Hepatic stellate cell (primary cell): ENCODE measurements at regions not wholly inside any gene's neighbourhood (a gene's known extent, or its start where the extent isn't known, plus 50 kb on each side); places are given as distances from the start of the nearest gene placed in this dataset.

ENCODE experiments used
- DNase-seq: peaks from one replicate; pipeline ENCODE4 v3.0.0; 2011; ENCODE audit warnings: low spot score

- DNase-seq, result no peak
Measured at GRCh38 chr3:106699122-106699521, 678.1 kb upstream of the CCDC54 start.

- no peak for DNase-seq
Measured at GRCh38 chr3:106700981-106701380, 676.3 kb upstream of the CCDC54 start.

GRCh38 chr3:106703524-106703923 lies 673.7 kb upstream of the CCDC54 start:
- DNase-seq, result no peak

DNA sequence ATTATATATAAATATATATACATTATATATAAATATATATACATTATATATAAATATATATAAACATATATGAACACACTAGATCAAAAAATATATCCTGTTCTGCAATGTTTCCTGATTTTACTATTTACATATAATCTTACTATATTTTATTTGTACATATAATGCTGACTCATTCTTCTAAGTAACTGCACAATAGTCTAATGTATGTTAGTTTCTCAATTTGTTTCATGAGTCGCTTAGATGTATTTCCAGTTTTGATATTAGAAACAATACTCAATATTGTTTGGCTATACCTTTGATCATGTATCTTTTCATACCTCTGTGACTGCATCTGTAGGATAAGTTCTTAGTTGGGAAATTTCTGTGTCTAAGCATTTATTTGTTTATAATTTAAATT lies 669.9 kb upstream of the CCDC54 start:
- no peak for DNase-seq

DNA sequence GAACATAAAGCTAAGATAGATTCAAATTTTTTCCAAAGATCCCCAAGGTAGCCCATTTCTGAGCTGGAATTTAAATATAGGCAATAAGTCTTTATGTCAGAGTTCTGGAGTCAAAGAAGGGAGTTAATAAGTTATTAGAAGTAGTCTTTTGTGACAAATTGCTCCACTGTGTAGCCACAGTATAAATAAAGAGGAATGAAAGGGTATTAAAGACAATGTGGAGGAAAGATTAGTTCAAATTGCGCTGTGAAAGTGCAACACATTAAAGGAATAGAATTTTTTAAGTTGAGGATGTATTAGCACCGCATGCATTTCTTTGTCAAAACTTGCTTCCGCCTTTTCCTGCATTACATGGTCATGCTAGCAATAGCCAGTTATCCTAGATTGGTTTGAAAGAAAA lies 666.6 kb upstream of the CCDC54 start:
- DNase-seq, result no peak

GRCh38 chr3:106711650-106712049 lies 665.6 kb upstream of the CCDC54 start:
- peak; percentile 19 for DNase-seq

- DNase-seq, result no peak
Measured at GRCh38 chr3:106714400-106714799, 662.8 kb upstream of the CCDC54 start.

GRCh38 chr3:106715286-106715685 lies 662.0 kb upstream of the CCDC54 start:
- DNase-seq, result no peak

GRCh38 chr3:106717178-106717780 lies 660.0 kb upstream of the CCDC54 start:
- DNase-seq, result no peak

- no peak for DNase-seq
Measured at GRCh38 chr3:106719077-106719476, 658.2 kb upstream of the CCDC54 start.

GRCh38 chr3:106719583-106719982 lies 657.7 kb upstream of the CCDC54 start:
- no peak for DNase-seq

DNA sequence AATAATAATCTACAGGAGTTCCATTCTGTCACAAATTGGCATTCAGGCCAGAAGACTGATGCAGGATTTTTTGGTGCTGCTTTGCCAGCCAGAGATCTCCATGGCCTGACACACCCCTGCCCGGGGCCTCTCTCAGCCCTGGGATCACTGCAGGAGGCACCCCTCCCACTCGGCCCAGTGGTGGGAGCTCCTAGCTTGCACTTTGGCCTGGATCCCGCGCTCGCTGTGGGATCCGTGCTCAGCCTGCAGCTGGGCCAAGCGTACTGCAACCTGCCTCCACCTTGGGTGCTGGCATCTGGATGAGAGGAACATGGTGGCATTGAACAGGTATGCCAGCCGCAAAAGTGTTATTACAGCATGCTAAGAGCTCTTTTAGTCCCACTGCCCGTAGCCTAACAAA lies 656.7 kb upstream of the CCDC54 start:
- DNase-seq, result no peak

- DNase-seq, result no peak
Measured at GRCh38 chr3:106725566-106725965, 651.7 kb upstream of the CCDC54 start.

- peak; percentile 65 for DNase-seq
Measured at GRCh38 chr3:106728315-106729098, 648.7 kb upstream of the CCDC54 start.

- DNase-seq, result no peak
Measured at GRCh38 chr3:106729481-106729880, 647.8 kb upstream of the CCDC54 start.

- DNase-seq, result no peak
Measured at GRCh38 chr3:106731230-106731629, 646.0 kb upstream of the CCDC54 start.

GRCh38 chr3:106734712-106735111 lies 642.5 kb upstream of the CCDC54 start:
- DNase-seq, result no peak

DNA sequence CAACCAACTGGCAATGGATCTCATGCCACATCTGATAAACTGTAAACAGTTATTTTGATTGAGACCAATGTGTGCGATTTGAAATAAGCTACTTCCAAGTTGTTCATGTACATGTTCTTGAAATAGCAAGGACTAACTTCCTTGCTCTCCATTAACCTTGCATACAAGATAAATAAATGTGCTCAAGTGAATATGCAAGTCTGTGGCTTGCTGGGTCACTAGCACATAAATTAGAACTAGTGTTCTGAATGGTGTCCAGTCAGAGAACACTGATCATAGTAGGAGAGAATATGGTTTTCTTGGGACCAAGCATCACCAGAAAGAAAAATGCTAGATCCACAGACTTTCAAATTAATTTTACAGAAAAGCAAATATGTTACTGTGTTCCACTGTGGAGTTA lies 640.0 kb upstream of the CCDC54 start:
- DNase-seq, result no peak

DNA sequence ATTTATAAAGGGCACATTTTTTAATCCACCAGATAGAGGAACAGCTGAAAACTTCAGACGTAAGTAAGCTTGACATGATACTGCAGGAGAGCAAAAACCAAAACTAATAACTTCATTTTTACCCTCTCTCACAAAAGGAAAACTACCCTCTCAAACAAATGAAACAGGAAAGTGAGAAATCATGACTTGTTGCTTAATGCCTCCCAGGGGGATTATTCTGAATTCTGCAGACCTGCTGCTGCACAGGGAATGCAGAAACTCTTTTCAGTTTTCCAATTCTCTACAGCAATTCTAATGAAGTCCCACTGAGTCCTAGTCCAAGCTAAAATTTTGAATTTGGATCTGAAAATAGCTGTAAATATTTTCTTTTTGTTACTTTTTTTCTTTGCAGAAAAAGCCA lies 637.1 kb upstream of the CCDC54 start:
- no peak for DNase-seq

DNA sequence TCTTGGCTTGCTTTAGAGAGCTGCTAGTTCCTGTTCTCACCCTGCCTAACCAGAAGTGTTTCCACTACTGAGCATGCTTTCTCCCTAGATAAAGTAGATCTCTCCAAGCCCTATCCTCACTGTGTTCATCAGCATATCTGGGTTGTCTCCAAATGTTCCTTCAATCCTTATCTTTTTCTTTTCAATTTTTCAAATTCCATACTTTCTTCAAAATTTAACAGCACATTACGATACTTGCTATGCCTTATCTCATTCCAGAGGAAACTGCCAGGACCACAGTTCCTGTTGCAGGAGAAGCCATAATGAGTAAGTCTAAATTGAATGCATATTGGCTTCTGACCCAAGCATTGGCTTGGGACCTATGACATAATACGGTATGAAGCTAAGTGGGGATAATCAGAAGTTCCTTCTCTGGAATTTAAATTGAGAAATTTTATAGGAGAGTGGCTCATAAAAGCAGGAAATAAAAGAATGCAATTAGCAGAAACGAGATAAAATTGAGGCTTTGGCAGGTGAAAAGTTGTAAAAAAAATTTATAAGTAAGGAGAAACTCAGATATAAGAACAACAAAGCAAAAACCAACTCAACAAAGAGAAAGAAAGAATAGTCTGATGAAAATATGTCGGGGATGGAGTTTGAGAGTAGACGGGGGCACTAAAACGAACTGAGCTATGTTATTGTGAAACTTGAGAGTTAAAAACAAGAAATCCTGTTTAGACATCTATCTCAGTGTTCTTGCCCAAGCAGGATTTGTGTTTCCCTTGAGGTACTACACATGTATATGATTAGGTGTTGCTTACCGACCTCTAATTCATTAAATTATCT lies 631.7 kb upstream of the CCDC54 start:
- DNase-seq, result peak; percentile 2

GRCh38 chr3:106746286-106746685 lies 631.0 kb upstream of the CCDC54 start:
- no peak for DNase-seq

DNA sequence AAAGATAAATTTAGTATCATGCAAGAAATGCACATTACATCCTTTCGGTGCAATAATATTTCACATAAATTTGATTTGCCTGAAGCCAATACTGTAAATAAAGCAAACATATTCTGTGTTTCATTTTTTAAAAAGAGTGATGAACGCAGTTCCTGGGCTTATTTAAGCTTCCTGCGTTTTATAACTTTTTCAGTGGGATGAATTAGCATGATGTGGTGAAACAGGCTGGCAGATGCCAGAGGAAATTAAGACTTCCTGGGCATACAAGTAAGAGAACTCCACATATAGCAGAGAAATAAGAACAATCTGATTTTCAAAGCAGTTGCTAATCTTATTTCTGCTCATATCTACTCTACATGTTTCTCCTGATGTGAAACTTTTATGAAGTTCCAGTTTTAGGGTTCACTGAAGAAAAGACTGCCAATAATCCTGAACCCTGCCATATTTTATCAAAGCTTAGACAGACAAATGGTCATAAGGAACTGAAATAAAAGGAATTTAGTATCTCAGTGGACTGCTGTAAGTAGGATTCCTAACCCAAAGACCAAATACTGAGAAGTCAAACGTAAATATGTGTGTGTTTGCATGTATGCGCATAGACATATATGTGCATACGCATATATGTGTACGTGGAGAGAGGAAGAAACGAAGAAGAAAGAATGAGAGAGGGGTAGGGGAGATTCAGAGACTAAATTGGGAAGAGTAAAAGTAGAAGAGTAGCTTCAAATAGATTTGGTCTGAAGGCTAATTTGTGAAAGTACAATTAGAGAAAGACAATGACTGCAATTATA lies 628.6 kb upstream of the CCDC54 start:
- no peak for DNase-seq
